ENCODE measurements at regions not wholly inside any gene's neighbourhood (a gene's known extent, or its start where the extent isn't known, plus 50 kb on each side); places are given as distances from the start of the nearest gene placed in this dataset.

DNA sequence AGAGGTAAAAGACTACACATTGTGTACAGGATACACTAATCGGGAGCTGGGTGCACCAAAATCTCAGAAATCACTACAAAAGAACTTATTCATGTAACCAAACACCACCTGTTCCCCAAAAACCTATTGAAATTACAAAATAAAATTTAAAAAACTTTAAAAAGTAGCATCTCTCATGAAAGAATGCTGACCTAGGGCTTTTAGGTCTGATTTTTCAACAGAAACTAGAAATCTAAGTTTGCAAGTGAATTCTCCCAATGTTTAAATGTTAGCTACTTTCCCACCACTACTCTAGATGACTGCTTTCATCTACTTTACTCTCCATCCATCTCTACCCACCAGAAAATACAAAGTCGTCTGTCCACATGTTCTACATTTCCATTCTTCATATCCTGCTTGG, 1447.7 kb downstream of the RPA4 start:
- no TSS peak for BruUV-seq (replicated peaks)
- ChIA-PET CTCF (no interaction called here), POLR2A (ENCODE audit: unreplicated experiment) (no interaction called here)
- H4K20me1 ChIP-seq (ENCODE audit: low read length) = no peaks in the 10 kb centered on the region
- H3K4me2 ChIP-seq (ENCODE audit: low read length) = no peak overlapping the region
- TF ChIP-seq, protein P1, sequence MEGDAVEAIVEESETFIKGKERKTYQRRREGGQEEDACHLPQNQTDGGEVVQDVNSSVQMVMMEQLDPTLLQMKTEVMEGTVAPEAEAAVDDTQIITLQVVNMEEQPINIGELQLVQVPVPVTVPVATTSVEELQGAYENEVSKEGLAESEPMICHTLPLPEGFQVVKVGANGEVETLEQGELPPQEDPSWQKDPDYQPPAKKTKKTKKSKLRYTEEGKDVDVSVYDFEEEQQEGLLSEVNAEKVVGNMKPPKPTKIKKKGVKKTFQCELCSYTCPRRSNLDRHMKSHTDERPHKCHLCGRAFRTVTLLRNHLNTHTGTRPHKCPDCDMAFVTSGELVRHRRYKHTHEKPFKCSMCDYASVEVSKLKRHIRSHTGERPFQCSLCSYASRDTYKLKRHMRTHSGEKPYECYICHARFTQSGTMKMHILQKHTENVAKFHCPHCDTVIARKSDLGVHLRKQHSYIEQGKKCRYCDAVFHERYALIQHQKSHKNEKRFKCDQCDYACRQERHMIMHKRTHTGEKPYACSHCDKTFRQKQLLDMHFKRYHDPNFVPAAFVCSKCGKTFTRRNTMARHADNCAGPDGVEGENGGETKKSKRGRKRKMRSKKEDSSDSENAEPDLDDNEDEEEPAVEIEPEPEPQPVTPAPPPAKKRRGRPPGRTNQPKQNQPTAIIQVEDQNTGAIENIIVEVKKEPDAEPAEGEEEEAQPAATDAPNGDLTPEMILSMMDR (conservative IDR thresholded peaks at IDR 0.05; ENCODE audit: low read depth, low read length) = no peak
- TF ChIP-seq EZH2 (IDR thresholded peaks at IDR 0.05; ENCODE audit: low read length, unreplicated experiment) (no peak), EZH2phosphoT487 (IDR thresholded peaks at IDR 0.05; ENCODE audit: borderline replicate concordance, low read length) (no peak)
- H3K4me3 ChIP-seq (ENCODE audit: low read length) = no peak overlapping the region
- H3K9me2 ChIP-seq (replicated peaks; ENCODE audit: low read length) = no peaks in the 10 kb centered on the region
- no peaks in the 10 kb centered on the region for H3K27me3 ChIP-seq (ENCODE audit: low read length)
- intact Hi-C loops (cut with micrococcal nuclease) = no loop called here
- no peaks in the 10 kb centered on the region for H3K9me3 ChIP-seq (ENCODE audit: low read length)
- H3K27ac ChIP-seq (ENCODE audit: low read length) = no peak overlapping the region
- H3F3A ChIP-seq (ENCODE audit: low read length, unreplicated experiment) = no peaks in the 10 kb centered on the region
- H3K79me2 ChIP-seq (ENCODE audit: low read length) = no peaks in the 10 kb centered on the region
- H2AFZ ChIP-seq (ENCODE audit: low read length) = no peak overlapping the region
- ATAC-seq (no peak), DNase-seq (no peak)
- no peak overlapping the region for H3K9ac ChIP-seq (ENCODE audit: low read length)
- H3K4me1 ChIP-seq (ENCODE audit: insufficient read depth, low read length) = no peaks in the 10 kb centered on the region
- no peaks in the 10 kb centered on the region for H3K36me3 ChIP-seq (ENCODE audit: low read depth, low read length)

DNA sequence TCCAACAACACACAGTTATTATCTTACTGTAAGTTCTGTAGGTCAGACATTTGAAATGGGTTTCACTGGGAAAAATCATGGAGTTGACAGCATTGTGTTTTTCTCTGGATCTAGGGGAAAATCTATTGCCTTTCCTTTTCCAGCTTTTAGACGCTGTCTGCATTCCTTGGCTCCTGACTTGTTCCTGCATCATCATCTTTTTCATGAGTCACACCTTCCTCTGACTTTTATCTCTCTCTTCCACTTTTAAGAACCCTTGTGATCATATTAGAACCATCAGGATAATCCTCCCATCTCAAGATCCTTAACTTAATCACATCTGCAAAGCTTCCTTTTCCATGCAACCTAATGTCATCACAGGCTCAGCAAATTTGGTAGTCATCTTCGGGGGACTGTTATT, 1454.8 kb downstream of the RPA4 start:
- H3K27ac ChIP-seq (ENCODE audit: low read length) = no peak overlapping the region
- no peaks in the 10 kb centered on the region for H3K9me2 ChIP-seq (replicated peaks; ENCODE audit: low read length)
- H3K4me1 ChIP-seq (ENCODE audit: insufficient read depth, low read length) = no peaks in the 10 kb centered on the region
- no peaks in the 10 kb centered on the region for H3K36me3 ChIP-seq (ENCODE audit: low read depth, low read length)
- TF ChIP-seq EZH2phosphoT487 (IDR thresholded peaks at IDR 0.05; ENCODE audit: borderline replicate concordance, low read length) (no peak), EZH2 (IDR thresholded peaks at IDR 0.05; ENCODE audit: low read length, unreplicated experiment) (no peak)
- TF ChIP-seq, protein P1 (conservative IDR thresholded peaks at IDR 0.05; ENCODE audit: low read depth, low read length) = no peak
- no peaks in the 10 kb centered on the region for H4K20me1 ChIP-seq (ENCODE audit: low read length)
- H3K9me3 ChIP-seq (ENCODE audit: low read length) = no peaks in the 10 kb centered on the region
- H3K79me2 ChIP-seq (ENCODE audit: low read length) = no peaks in the 10 kb centered on the region
- H3F3A ChIP-seq (ENCODE audit: low read length, unreplicated experiment) = no peaks in the 10 kb centered on the region
- no peak overlapping the region for H3K9ac ChIP-seq (ENCODE audit: low read length)
- intact Hi-C loops (cut with micrococcal nuclease) = no loop called here
- ATAC-seq (no peak), DNase-seq (no peak)
- H3K27me3 ChIP-seq (ENCODE audit: low read length) = no peaks in the 10 kb centered on the region
- ChIA-PET CTCF (no interaction called here), POLR2A (ENCODE audit: unreplicated experiment) (no interaction called here)
- H3K4me2 ChIP-seq (ENCODE audit: low read length) = no peak overlapping the region
- H2AFZ ChIP-seq (ENCODE audit: low read length) = no peak overlapping the region
- H3K4me3 ChIP-seq (ENCODE audit: low read length) = no peak overlapping the region
- no TSS peak for BruUV-seq (replicated peaks)

DNA sequence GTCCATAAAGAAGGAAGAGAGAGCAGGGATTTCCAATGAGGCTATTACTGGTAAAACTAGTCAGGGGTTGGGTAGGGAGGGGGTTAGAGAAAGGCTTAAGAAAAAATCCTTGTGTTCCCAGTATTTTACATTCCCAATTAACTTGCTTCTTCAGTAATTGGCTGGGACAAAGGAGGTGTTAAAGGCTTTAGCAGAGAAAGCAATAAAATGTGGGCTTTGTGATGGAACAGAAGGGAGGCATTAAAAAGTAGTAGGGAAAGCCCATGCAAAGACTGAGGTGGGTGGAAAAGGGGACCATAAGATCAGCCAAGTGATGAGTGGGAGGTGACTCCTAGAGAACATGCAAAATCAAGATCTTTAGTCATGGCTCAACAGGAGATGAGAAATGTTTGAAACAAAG, 1467.2 kb downstream of the RPA4 start:
- no peaks in the 10 kb centered on the region for H3K4me1 ChIP-seq (ENCODE audit: insufficient read depth, low read length)
- H3K9me2 ChIP-seq (replicated peaks; ENCODE audit: low read length) = no peaks in the 10 kb centered on the region
- no peak overlapping the region for H3K4me3 ChIP-seq (ENCODE audit: low read length)
- no peak overlapping the region for H3K9ac ChIP-seq (ENCODE audit: low read length)
- BruUV-seq (replicated peaks) = no TSS peak
- H3K4me2 ChIP-seq (ENCODE audit: low read length) = no peak overlapping the region
- no peaks in the 10 kb centered on the region for H3K9me3 ChIP-seq (ENCODE audit: low read length)
- H2AFZ ChIP-seq (ENCODE audit: low read length) = no peak overlapping the region
- H3K79me2 ChIP-seq (ENCODE audit: low read length) = no peaks in the 10 kb centered on the region
- H4K20me1 ChIP-seq (ENCODE audit: low read length) = no peaks in the 10 kb centered on the region
- ChIA-PET POLR2A (ENCODE audit: unreplicated experiment) (no interaction called here), CTCF (no interaction called here)
- H3K36me3 ChIP-seq (ENCODE audit: low read depth, low read length) = no peaks in the 10 kb centered on the region
- H3K27me3 ChIP-seq (ENCODE audit: low read length) = no peaks in the 10 kb centered on the region
- no peaks in the 10 kb centered on the region for H3F3A ChIP-seq (ENCODE audit: low read length, unreplicated experiment)
- intact Hi-C loops (cut with micrococcal nuclease) = no loop called here
- no peak overlapping the region for H3K27ac ChIP-seq (ENCODE audit: low read length)
- no peak for DNase-seq
- ATAC-seq = no peak
- TF ChIP-seq EZH2phosphoT487 (IDR thresholded peaks at IDR 0.05; ENCODE audit: borderline replicate concordance, low read length) (no peak), EZH2 (IDR thresholded peaks at IDR 0.05; ENCODE audit: low read length, unreplicated experiment) (no peak)
- TF ChIP-seq, protein P1 (conservative IDR thresholded peaks at IDR 0.05; ENCODE audit: low read depth, low read length) = no peak
